Hepatocyte (in vitro differentiated cells): ENCODE measurements at regions not wholly inside any gene's neighbourhood (a gene's known extent, or its start where the extent isn't known, plus 50 kb on each side); places are given as distances from the start of the nearest gene placed in this dataset.
"Not testable (repeated sequence)": the region's sequence is repeated elsewhere in the genome, so short reads cannot be mapped to it uniquely, and the experiment has no call there.

Experiments used
- DNase-seq: peaks from one replicate; pipeline ENCODE4 v3.0.0-alpha.2; 2016; ENCODE audit warnings: low spot score
- H2AFZ ChIP-seq: fragments of 200-600 bp; sonication (generic); 2 replicates; pipeline ENCODE4 v1.6.0; 2016; ENCODE audit warnings: antibody characterized with exemption, mild to moderate bottlenecking
- H3K27ac ChIP-seq: fragments of 200-600 bp; sonication (generic); 2 replicates; pipeline ENCODE4 v1.5.1; 2016; ENCODE audit warnings: mild to moderate bottlenecking
- H3K27me3 ChIP-seq: fragments of 200-600 bp; sonication (generic); 2 replicates; pipeline ENCODE4 v1.6.1; 2016
- H3K36me3 ChIP-seq: fragments of 200-600 bp; sonication (generic); replicated peaks from 2 replicates; pipeline ENCODE4 v1.5.1; 2016; ENCODE audit warnings: low read depth; ENCODE audit not compliant: insufficient read depth
- H3K4me1 ChIP-seq: fragments of 200-600 bp; sonication (generic); 2 replicates; pipeline ENCODE4 v1.5.1; 2016; ENCODE audit warnings: mild to moderate bottlenecking, moderate library complexity; ENCODE audit not compliant: insufficient read depth
- H3K4me2 ChIP-seq: fragments of 200-600 bp; sonication (generic); 2 replicates; pipeline ENCODE4 v1.6.0; 2016
- H3K4me3 ChIP-seq: fragments of 200-600 bp; sonication (generic); 2 replicates; pipeline ENCODE4 v1.5.1; 2016; ENCODE audit warnings: mild to moderate bottlenecking
- H3K79me2 ChIP-seq: fragments of 200-600 bp; sonication (generic); 2 replicates; pipeline ENCODE4 v1.6.0; 2017; ENCODE audit warnings: mild to moderate bottlenecking
- H3K9me2 ChIP-seq: fragments of 200-600 bp; sonication (generic); replicated peaks from 2 replicates; pipeline ENCODE4 v1.6.0; 2017; ENCODE audit warnings: mild to moderate bottlenecking; ENCODE audit not compliant: insufficient read depth
- H3K9me3 ChIP-seq: fragments of 200-600 bp; sonication (generic); 2 replicates; pipeline ENCODE4 v1.5.1; 2016; ENCODE audit warnings: low read depth, mild to moderate bottlenecking
- H4K20me1 ChIP-seq: fragments of 200-600 bp; sonication (generic); 2 replicates; pipeline ENCODE4 v1.6.0; 2016; ENCODE audit warnings: mild to moderate bottlenecking; ENCODE audit not compliant: insufficient read depth, poor library complexity, severe bottlenecking
- CTCF ChIP-seq: fragments of 200-600 bp; sonication (generic); IDR thresholded peaks from 2 replicates; pipeline ENCODE4 v1.5.1; 2016; ENCODE audit warnings: antibody characterized with exemption, mild to moderate bottlenecking; ENCODE audit not compliant: poor library complexity
- EZH2 ChIP-seq: fragments of 200-600 bp; sonication (generic); IDR thresholded peaks from 2 replicates; pipeline ENCODE4 v1.6.1; 2016; ENCODE audit warnings: antibody characterized with exemption, mild to moderate bottlenecking, borderline replicate concordance
- EZH2phosphoT487 ChIP-seq: fragments of 200-600 bp; sonication (generic); IDR thresholded peaks from one replicate; pipeline ENCODE4 v1.6.1; 2018; ENCODE audit warnings: antibody characterized with exemption, mild to moderate bottlenecking, low read depth, moderate library complexity; ENCODE audit not compliant: unreplicated experiment, severe bottlenecking
- WGBS: methylation state at CpG from one replicate; pipeline ENCODE4 v1.1.6; 2016; ENCODE audit warnings: low lambda C conversion rate; ENCODE audit errors: missing lambda C conversion rate; 5-methylcytosine and 5-hydroxymethylcytosine counted together

GRCh38 chr20:2220298-2220697 lies 75.5 kb upstream of the TGM3 start:
- Histone ChIP-seq H3K79me2 (no peaks in the 10 kb centered on the region), H3K36me3 (no peaks in the 10 kb centered on the region), H2AFZ (no peak overlapping the region), H3K27me3 (no peaks in the 10 kb centered on the region), H3K9me3 (peaks cover 4% of the 10 kb centered on the region), H3K4me2 (no peak overlapping the region), H3K4me3 (no peak overlapping the region), H3K4me1 (no peaks in the 10 kb centered on the region), H4K20me1 (no peaks in the 10 kb centered on the region), H3K9me2 (no peaks in the 10 kb centered on the region), H3K27ac (no peak overlapping the region)
- DNase-seq, result no peak
- TF ChIP-seq CTCF, result no peak
- no peak for TF ChIP-seq EZH2phosphoT487
- no peak for TF ChIP-seq EZH2
- WGBS, result 64% methylated on average over 2 of the region's 2 CpGs

GRCh38 chr20:2221921-2222320 lies 73.9 kb upstream of the TGM3 start:
- Histone ChIP-seq H4K20me1 (no peaks in the 10 kb centered on the region), H3K4me1 (no peaks in the 10 kb centered on the region), H2AFZ (no peak overlapping the region), H3K79me2 (no peaks in the 10 kb centered on the region), H3K4me3 (no peak overlapping the region), H3K9me2 (no peaks in the 10 kb centered on the region), H3K36me3 (no peaks in the 10 kb centered on the region), H3K27me3 (no peaks in the 10 kb centered on the region), H3K4me2 (no peak overlapping the region), H3K27ac (no peak overlapping the region), H3K9me3 (peaks cover 4% of the 10 kb centered on the region)
- DNase-seq, result no peak
- TF ChIP-seq EZH2 (no peak), CTCF (no peak), EZH2phosphoT487 (no peak)
- WGBS, result 80% methylated on average over 2 of the region's 2 CpGs

- H3K9me2 ChIP-seq, result no peaks in the 10 kb centered on the region
- DNase-seq, result no peak
- no peak overlapping the region for H3K4me3 ChIP-seq
- H3K4me1 ChIP-seq, result no peaks in the 10 kb centered on the region
- H3K27me3 ChIP-seq, result no peaks in the 10 kb centered on the region
- H2AFZ ChIP-seq, result no peak overlapping the region
- no peak overlapping the region for H3K4me2 ChIP-seq
- no peaks in the 10 kb centered on the region for H3K36me3 ChIP-seq
- no peak for TF ChIP-seq EZH2
- TF ChIP-seq CTCF, result no peak
- no peak for TF ChIP-seq EZH2phosphoT487
- H4K20me1 ChIP-seq, result no peaks in the 10 kb centered on the region
- H3K79me2 ChIP-seq, result no peaks in the 10 kb centered on the region
- 87% methylated on average over 8 of the region's 8 CpGs for WGBS
- H3K27ac ChIP-seq, result no peak overlapping the region
- H3K9me3 ChIP-seq, result peaks cover 4% of the 10 kb centered on the region
Measured at GRCh38 chr20:2223558-2224367, 72.0 kb upstream of the TGM3 start.

GRCh38 chr20:2224368-2224639 lies 71.5 kb upstream of the TGM3 start:
- H3K9me3 ChIP-seq, result peaks cover 4% of the 10 kb centered on the region
- H3K36me3 ChIP-seq, result no peaks in the 10 kb centered on the region
- 63% methylated on average over 3 of the region's 3 CpGs for WGBS
- H3K79me2 ChIP-seq, result no peaks in the 10 kb centered on the region
- H3K4me2 ChIP-seq, result no peak overlapping the region
- no peak overlapping the region for H3K4me3 ChIP-seq
- TF ChIP-seq EZH2phosphoT487 (no peak), EZH2 (no peak), CTCF (no peak)
- no peak overlapping the region for H3K27ac ChIP-seq
- no peaks in the 10 kb centered on the region for H3K4me1 ChIP-seq
- no peak overlapping the region for H2AFZ ChIP-seq
- H4K20me1 ChIP-seq, result no peaks in the 10 kb centered on the region
- H3K27me3 ChIP-seq, result no peaks in the 10 kb centered on the region
- no peaks in the 10 kb centered on the region for H3K9me2 ChIP-seq
- DNase-seq, result no peak

GRCh38 chr20:2227285-2227684 lies 68.5 kb upstream of the TGM3 start:
- H3K4me3 ChIP-seq, H3K27ac ChIP-seq, H3K4me2 ChIP-seq, DNase-seq, H2AFZ ChIP-seq, H3K27me3 ChIP-seq, H3K9me3 ChIP-seq, H3K9me2 ChIP-seq, H3K36me3 ChIP-seq, H3K79me2 ChIP-seq, H4K20me1 ChIP-seq, H3K4me1 ChIP-seq: not testable (repeated sequence)
- WGBS, result 75% methylated on average over 3 of the region's 3 CpGs
